ENCODE measurements at regions not wholly inside any gene's neighbourhood (a gene's known extent, or its start where the extent isn't known, plus 50 kb on each side); places are given as distances from the start of the nearest gene placed in this dataset.

DNA sequence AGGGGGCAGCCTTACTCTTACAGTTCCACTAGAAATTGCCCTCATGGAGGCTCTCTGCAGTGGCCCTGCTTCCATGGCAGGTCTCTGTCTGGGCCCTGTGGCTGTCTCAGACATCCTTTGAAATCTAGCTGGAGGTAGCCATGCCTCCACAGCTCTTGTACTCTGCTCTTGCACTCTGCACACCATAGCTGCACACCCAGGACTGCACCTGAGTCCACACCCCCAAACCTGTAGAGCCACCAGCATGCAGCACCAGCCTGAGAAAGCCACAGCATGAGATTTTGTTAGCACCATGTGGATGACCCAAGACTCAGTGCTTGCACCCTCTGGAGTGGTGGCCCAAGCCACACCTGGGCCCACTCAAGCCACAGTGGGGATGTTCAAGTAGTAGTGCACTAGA lies 376.2 kb upstream of the RND3 start:
- TF ChIP-seq, protein P1, sequence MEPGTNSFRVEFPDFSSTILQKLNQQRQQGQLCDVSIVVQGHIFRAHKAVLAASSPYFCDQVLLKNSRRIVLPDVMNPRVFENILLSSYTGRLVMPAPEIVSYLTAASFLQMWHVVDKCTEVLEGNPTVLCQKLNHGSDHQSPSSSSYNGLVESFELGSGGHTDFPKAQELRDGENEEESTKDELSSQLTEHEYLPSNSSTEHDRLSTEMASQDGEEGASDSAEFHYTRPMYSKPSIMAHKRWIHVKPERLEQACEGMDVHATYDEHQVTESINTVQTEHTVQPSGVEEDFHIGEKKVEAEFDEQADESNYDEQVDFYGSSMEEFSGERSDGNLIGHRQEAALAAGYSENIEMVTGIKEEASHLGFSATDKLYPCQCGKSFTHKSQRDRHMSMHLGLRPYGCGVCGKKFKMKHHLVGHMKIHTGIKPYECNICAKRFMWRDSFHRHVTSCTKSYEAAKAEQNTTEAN (CRISPR knock-in tag; IDR thresholded peaks at IDR 0.05) = no peak
- TF ChIP-seq, protein P2, sequence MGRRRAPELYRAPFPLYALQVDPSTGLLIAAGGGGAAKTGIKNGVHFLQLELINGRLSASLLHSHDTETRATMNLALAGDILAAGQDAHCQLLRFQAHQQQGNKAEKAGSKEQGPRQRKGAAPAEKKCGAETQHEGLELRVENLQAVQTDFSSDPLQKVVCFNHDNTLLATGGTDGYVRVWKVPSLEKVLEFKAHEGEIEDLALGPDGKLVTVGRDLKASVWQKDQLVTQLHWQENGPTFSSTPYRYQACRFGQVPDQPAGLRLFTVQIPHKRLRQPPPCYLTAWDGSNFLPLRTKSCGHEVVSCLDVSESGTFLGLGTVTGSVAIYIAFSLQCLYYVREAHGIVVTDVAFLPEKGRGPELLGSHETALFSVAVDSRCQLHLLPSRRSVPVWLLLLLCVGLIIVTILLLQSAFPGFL (CRISPR knock-in tag; IDR thresholded peaks at IDR 0.05; ENCODE audit: borderline replicate concordance) = no peak
- TF ChIP-seq SP1 (CRISPR knock-in tag; conservative IDR thresholded peaks at IDR 0.05) (no peak), SMAD4 (CRISPR knock-in tag; IDR thresholded peaks at IDR 0.05) (no peak), ZBTB21 (CRISPR knock-in tag; IDR thresholded peaks at IDR 0.05; ENCODE audit: borderline replicate concordance) (no peak), CBFB (CRISPR knock-in tag; IDR thresholded peaks at IDR 0.05; ENCODE audit: low read depth) (no peak), NR1H2 (CRISPR knock-in tag; IDR thresholded peaks at IDR 0.05) (no peak), CREB1 (CRISPR knock-in tag; IDR thresholded peaks at IDR 0.05) (no peak)
- TF ChIP-seq, protein P3, sequence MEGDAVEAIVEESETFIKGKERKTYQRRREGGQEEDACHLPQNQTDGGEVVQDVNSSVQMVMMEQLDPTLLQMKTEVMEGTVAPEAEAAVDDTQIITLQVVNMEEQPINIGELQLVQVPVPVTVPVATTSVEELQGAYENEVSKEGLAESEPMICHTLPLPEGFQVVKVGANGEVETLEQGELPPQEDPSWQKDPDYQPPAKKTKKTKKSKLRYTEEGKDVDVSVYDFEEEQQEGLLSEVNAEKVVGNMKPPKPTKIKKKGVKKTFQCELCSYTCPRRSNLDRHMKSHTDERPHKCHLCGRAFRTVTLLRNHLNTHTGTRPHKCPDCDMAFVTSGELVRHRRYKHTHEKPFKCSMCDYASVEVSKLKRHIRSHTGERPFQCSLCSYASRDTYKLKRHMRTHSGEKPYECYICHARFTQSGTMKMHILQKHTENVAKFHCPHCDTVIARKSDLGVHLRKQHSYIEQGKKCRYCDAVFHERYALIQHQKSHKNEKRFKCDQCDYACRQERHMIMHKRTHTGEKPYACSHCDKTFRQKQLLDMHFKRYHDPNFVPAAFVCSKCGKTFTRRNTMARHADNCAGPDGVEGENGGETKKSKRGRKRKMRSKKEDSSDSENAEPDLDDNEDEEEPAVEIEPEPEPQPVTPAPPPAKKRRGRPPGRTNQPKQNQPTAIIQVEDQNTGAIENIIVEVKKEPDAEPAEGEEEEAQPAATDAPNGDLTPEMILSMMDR (IDR thresholded peaks at IDR 0.05) = no peak
- TF ChIP-seq, protein P4, sequence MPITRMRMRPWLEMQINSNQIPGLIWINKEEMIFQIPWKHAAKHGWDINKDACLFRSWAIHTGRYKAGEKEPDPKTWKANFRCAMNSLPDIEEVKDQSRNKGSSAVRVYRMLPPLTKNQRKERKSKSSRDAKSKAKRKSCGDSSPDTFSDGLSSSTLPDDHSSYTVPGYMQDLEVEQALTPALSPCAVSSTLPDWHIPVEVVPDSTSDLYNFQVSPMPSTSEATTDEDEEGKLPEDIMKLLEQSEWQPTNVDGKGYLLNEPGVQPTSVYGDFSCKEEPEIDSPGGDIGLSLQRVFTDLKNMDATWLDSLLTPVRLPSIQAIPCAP (CRISPR knock-in tag; IDR thresholded peaks at IDR 0.05) = no peak

Data from WTC11 (cell line).